ENCODE measurements at regions not wholly inside any gene's neighbourhood (a gene's known extent, or its start where the extent isn't known, plus 50 kb on each side); places are given as distances from the start of the nearest gene placed in this dataset.
"Not testable (repeated sequence)": the region's sequence is repeated elsewhere in the genome, so short reads cannot be mapped to it uniquely, and the experiment has no call there.

GRCh38 chr14:30020687-30021086, 93.0 kb upstream of the PRKD1 start:
- Histone ChIP-seq H3K9me3 (no peaks in the 10 kb centered on the region), H3K27me3 (no peaks in the 10 kb centered on the region), H3K4me3 (ENCODE audit: low read depth, low read length) (no peak overlapping the region), H3K4me1 (no peaks in the 10 kb centered on the region), H3K36me3 (no peaks in the 10 kb centered on the region)
- TF ChIP-seq CTCF (IDR thresholded peaks at IDR 0.05; ENCODE audit: low read depth, low read length): no peak
- DNase-seq: no peak

- not testable (repeated sequence) for H3K9me3 ChIP-seq; H3K4me3 ChIP-seq (ENCODE audit: low read depth, low read length); H3K27me3 ChIP-seq; DNase-seq; H3K4me1 ChIP-seq; H3K36me3 ChIP-seq
Observed at GRCh38 chr14:30023350-30023749, 95.7 kb upstream of the PRKD1 start.

GRCh38 chr14:30034152-30034551, 106.5 kb upstream of the PRKD1 start:
- TF ChIP-seq CTCF (IDR thresholded peaks at IDR 0.05; ENCODE audit: low read depth, low read length): no peak
- Histone ChIP-seq H3K36me3 (no peaks in the 10 kb centered on the region), H3K4me3 (ENCODE audit: low read depth, low read length) (no peak overlapping the region), H3K27me3 (no peaks in the 10 kb centered on the region), H3K4me1 (no peaks in the 10 kb centered on the region), H3K9me3 (no peaks in the 10 kb centered on the region)
- no peak for DNase-seq

GRCh38 chr14:30035361-30035760, 107.7 kb upstream of the PRKD1 start:
- Histone ChIP-seq H3K36me3 (no peaks in the 10 kb centered on the region), H3K4me3 (ENCODE audit: low read depth, low read length) (no peak overlapping the region), H3K4me1 (no peaks in the 10 kb centered on the region), H3K9me3 (no peaks in the 10 kb centered on the region), H3K27me3 (no peaks in the 10 kb centered on the region)
- TF ChIP-seq CTCF (IDR thresholded peaks at IDR 0.05; ENCODE audit: low read depth, low read length): no peak
- no peak for DNase-seq

- no peaks in the 10 kb centered on the region; the same call in 1 of the 2 replicates for H3K9me3 ChIP-seq
- no peaks in the 10 kb centered on the region for H3K4me1 ChIP-seq
- no peaks in the 10 kb centered on the region for H3K36me3 ChIP-seq
- H3K4me3 ChIP-seq (ENCODE audit: low read depth, low read length): no peak overlapping the region
- no peak for TF ChIP-seq CTCF (IDR thresholded peaks at IDR 0.05; ENCODE audit: low read depth, low read length)
- no peaks in the 10 kb centered on the region for H3K27me3 ChIP-seq
- no peak for DNase-seq
Observed at GRCh38 chr14:30045720-30046119, 118.1 kb upstream of the PRKD1 start.

- Histone ChIP-seq H3K4me3 (ENCODE audit: low read depth, low read length) (no peak overlapping the region), H3K36me3 (no peaks in the 10 kb centered on the region), H3K9me3 (no peaks in the 10 kb centered on the region; the same call in 1 of the 2 replicates), H3K4me1 (no peaks in the 10 kb centered on the region), H3K27me3 (no peaks in the 10 kb centered on the region)
- DNase-seq: no peak
- TF ChIP-seq CTCF (IDR thresholded peaks at IDR 0.05; ENCODE audit: low read depth, low read length): no peak
Observed at GRCh38 chr14:30053103-30053502, 125.5 kb upstream of the PRKD1 start.

- DNase-seq: no peak
- Histone ChIP-seq H3K9me3 (no peaks in the 10 kb centered on the region; the same call in 1 of the 2 replicates), H3K27me3 (no peaks in the 10 kb centered on the region), H3K4me1 (no peaks in the 10 kb centered on the region), H3K36me3 (no peaks in the 10 kb centered on the region), H3K4me3 (ENCODE audit: low read depth, low read length) (no peak overlapping the region)
- no peak for TF ChIP-seq CTCF (IDR thresholded peaks at IDR 0.05; ENCODE audit: low read depth, low read length)
Observed at GRCh38 chr14:30054201-30054600, 126.6 kb upstream of the PRKD1 start.
